ENCODE measurements at regions not wholly inside any gene's neighbourhood (a gene's known extent, or its start where the extent isn't known, plus 50 kb on each side); places are given as distances from the start of the nearest gene placed in this dataset.
A peak's percentile ranks its signal among the peaks of the same experiment; 100 is the strongest.

DNA sequence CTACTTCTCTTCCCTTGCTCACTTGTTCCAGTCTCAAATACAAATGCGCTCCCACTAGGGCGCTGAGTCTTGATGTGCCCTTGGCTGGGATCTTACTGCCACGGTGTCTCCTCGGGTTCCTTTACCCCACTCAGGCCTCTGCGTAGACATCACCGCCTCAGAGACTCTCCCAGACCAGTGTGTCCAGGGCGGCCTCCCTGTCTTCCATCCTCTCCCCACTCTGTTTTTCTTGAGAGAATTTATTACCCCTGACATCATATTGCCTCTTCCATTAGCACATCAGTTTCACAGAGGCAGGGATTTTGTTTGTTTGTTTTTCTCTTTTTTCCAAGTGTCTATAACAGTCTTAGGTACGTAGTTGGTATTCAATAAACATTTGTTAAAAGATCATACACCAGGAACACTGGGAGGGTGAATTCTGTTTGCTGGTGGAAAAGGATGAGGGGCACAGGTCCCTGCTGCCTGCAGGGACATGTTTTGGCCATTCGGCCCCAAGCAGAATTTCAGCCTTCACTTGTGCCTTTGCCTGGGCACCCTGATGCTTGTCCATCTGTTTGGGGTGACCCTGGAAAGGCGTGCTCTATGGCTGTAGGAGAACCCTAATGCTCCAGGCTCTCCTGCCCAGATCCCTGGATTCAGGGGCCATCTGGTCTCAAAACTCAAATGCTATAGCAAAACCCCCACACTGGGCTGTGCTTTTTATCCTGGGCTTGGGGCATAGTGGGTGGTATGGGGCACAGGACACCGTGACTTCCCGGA lies 55.0 kb downstream of the RPL37A start:
- no peak for DNase-seq

DNA sequence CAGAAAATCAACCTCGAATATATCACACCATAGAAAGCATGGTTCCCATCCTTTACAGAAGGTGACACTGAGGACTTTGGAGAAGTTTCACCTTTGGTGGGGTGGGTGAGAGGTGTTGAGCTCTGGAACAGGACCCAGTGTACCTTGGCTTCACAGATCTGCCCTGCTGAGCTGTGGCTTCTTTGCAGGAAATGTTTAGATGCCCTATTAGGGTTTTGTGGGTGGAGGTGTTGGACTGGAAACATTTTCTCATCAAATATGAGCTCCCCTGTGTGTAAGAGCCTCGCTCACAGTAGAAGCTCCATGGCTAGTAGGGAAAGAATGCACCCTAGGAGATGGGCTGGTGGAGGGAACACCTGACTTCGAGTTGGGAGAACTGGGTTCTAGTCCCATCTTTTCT lies 55.6 kb downstream of the RPL37A start:
- DNase-seq = peak; percentile 39

DNA sequence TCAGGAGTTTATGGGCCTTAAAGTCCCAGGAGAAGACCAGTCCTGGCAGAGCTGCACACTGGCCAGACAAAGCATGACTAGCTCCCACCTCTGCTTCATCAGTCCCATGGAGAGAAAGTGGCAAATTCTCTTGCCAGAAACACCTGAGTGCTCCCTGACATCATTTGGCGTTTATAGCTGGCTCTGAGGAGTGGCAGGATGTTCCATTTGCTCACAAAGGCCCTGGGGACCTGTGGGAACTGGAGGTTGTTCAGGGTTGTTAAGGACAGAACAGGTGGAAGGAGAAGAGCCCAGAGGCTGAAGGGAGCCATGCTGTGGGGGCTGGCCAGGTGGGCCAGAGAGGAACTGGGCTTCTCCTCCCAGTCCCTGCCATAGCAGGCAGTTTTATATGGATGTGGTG lies 56.1 kb downstream of the RPL37A start:
- DNase-seq = no peak

GRCh38 chr2:216555274-216555673 lies 56.6 kb downstream of the RPL37A start:
- no peak for DNase-seq

- DNase-seq = no peak
These were observed 57.6 kb downstream of the RPL37A start for GRCh38 chr2:216556202-216556601.

- DNase-seq = no peak
These were observed 58.8 kb downstream of the RPL37A start for GRCh38 chr2:216557413-216557812.

DNA sequence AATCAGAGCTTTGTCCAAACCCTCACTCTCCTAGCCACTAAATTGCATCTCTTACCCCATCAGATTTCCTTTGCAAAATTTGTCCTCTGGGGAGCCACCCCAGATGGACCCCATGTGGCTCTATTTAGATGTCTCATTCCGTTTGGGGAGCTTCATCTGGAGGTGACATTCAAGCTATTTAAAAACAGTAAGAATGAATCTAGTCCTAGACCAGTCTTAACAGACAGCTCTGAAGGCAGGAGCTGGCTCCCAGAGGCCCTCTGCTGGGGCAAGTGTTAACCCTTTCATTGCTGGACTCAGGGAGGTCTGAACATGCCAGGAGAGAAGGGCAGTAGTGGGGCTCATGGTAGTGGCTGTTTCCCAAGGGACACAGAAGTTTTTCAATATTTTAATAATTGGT lies 59.2 kb downstream of the RPL37A start:
- no peak for DNase-seq

DNA sequence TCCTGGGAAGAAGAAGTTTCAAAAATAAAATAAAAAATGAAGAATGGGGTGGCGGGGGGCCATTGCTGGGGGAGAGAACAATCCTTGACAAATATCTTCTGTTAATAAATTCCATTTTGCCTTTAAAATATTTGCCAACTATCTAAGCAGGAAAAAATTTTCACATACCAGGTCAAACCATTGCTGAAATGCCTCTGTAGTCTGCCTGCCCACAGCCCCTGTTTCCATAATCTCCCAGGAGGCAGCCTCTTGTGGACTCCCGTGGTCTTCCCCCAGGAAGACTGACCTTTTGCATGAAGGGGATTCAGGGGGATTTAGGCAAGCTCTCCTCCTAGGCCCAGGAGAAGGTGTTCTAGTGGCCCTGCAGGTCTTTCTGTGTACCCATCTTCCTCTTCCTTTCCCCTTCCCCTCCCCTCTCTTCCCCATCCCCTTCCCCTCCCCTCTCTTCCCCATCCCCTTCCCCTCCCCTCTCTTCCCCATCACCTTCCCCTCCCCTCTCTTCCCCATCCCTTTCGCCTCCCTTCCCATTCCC lies 61.0 kb downstream of the RPL37A start:
- DNase-seq = no peak

- DNase-seq = no peak
These were observed 62.2 kb downstream of the RPL37A start for GRCh38 chr2:216560838-216561270.

DNA sequence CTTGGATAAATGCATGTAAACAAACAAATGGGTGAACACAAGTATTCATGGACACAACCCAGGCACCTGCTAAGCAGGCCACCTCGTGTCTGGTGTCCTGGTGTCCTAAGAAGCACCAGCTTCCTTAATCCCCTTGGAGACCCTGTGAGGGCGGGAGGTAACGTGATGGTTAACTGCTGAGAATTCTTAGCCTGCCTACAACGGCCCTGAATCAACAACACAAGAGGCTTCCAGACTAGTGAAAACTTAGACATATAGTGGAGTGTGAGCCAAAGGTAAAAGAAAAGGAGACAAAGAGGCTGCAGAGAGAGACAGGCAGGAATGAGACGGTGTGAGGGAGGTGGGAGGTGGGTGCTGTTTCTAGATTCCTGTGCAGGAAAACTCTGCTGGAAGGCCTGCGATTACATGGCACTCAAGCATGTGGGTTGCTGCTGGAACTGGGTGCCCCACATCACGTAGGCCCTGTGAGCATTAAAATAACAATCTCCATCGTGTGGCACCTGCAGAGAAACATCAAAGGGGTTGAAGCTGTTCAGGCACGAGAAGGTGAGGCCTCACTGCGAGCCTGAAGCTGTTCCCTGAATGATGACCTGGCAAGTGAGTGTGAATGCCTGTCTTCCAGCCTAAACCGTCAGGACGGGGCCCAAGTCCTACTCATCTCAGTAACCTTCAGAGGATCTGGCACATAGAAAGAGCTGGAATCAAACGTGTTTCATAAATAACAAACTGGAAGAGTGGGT lies 64.2 kb downstream of the RPL37A start:
- DNase-seq = no peak

- DNase-seq = no peak
These were observed 65.0 kb downstream of the RPL37A start for GRCh38 chr2:216563646-216564045.

- DNase-seq = no peak
These were observed 66.0 kb downstream of the RPL37A start for GRCh38 chr2:216564611-216565010.

GRCh38 chr2:216565956-216566355 lies 67.3 kb upstream of the IGFBP2 start:
- DNase-seq = no peak

DNA sequence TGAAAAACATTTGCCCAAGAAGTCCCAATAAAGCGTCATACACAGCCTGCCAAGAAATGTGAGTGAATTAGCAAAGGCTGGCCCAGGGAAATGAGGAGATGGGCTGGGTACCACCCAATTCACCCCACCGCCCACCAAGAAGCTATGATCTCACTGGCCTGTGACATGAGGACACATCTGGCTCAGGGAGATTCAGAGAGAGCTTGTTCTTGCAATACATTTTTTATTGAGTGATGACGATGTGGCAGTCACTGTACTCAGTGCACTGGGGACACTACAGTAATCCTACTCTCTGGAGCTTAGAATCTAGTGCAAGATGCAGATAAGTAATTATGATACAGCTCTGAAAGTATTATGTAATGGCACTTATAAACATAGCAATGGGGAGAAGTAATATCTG lies 64.6 kb upstream of the IGFBP2 start:
- no peak for DNase-seq

DNA sequence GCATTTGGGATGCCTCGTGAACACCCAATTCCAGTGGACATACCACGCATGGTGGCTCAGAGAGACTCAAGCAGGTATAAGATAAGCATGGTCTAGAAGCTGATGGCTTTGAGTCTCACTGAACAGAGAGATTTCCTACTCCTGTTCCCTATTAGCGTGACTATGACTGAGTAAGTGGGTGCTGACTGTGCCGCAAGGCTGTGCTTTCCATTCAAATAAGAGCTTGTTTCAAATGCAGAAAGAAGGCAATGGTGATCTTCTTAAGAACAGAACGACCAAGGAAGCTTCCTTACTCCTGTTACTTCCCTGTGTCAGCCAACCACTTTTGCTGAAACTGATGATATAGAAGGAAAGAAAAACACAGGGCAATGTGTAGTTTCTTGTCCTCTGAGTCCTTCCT lies 63.5 kb upstream of the IGFBP2 start:
- no peak for DNase-seq

- DNase-seq = no peak
These were observed 62.9 kb upstream of the IGFBP2 start for GRCh38 chr2:216570357-216570756.

DNA sequence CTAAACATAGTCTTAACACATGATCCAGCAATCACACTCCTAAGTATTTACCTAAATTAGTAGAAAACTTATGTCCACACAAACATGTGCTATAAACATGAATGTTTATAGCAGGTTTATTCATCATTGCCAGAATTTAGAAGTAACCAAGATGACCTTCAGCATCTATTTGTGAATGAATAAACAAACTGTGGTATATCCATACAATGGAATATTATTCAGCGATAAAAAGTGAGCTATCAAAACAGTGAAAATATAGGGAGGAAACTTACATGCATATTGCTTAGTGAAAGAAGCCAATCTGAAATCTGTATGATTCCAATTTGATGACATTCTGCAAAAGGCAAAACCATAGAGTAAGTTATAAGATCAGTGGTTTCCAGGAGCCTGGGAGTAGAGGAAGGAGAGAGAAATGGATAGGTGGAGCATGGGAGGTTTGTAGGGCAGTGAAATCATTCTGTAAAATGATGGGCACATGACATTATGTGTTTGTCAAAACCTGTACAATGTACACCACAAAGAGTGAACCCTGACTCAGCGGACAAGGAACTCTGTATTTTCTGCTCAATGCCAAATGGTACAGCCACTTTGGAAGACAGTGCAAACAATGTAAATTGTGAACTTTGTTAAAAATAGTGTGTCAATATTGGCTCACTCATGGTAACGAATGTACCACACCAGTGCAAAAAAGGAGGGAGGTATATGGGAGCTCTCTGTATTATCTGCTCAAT lies 61.9 kb upstream of the IGFBP2 start:
- DNase-seq = no peak

DNA sequence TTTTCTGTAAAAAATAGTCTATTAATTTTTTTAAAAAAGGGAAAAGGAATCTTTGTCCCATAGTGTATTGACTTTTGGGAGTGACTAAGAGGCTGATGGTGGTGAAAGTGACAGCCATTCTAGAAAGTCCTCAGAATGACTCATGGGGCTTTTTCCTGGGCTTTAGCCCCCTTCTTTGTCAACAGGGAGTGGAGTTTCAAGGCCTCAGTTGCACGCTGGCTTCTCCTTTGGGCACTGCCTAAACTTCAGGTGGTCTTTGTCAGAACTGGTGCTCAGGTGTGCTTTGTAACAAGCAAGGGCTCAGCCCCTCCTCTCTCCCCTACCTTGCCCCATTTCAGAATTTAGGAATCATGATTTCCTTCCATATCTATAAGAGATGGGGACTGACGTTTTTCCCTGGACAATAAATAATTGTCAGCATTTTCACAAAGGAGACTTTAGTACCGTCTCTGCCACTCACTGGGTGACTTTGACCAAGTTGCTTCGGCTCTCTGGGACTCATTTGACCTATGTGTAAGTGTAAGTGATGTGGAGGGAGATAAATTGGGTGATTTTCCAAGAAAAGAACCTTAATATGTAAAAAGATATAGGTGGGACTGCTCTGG lies 61.2 kb upstream of the IGFBP2 start:
- no peak for DNase-seq

DNA sequence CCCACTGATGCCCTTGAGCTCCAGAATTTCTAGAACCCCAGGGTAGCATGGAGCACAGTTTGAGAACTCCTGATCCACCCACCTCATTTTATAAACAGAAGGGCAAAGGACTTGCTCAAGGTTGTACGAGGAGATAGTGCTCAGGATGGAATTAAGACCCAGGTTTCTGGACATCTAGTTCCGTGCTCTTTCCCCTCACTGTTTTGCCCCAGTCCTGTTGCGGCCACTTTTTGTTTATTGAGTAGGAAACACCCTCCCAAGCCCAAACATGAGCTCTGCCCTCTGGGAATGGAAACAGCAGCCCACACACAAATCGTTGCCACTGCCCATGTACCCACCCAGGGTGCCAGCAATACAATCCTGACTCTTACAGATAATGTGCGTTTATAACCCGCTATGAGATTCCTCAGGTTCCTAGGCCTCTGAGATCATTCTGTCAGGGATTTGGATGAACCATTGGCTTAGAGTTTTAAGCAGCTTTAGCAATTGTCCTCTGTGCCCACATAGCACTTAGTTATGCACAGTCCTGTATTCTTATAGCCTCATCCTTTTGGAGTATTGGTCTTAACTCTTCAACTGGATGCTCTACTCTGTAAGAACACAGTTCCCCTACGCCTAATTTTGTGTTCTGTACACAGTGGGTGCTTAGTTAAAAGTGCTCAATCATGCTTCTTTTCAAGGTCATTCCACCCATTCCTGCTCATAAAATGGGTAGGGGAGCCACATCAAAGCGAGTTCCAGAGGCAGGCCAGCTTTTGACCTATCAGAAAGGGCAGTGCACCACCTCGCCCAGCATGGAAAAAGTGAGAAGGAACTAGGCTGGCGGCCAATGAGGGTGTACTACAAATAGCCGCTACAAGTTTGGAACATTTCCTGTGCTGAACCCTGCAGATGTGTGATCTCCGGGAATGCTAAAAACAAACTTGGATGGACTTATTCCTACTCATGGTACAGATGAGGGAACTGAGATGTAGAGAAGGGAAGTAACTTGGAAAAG lies 60.3 kb upstream of the IGFBP2 start:
- no peak for DNase-seq

GRCh38 chr2:216574046-216574445 lies 59.2 kb upstream of the IGFBP2 start:
- no peak for DNase-seq

GRCh38 chr2:216574586-216574985 lies 58.6 kb upstream of the IGFBP2 start:
- no peak for DNase-seq

DNA sequence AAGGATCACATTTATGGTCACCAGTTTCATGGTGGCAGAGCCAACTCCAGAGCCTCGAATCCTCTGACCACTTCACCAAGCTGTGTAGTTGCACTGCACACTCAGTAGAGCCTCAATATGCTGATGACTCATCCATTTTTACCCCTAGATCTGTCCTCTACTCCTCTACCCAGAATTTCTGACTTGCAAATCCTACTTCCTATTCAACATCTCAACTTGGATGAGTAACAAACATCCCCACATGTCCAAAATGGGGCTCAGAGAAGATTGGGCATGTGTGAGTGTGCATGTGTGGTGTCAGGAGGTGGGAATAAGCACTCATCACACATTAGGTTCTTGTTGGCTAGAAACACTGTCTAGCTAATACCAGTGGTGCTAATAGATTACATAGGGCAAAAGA lies 57.8 kb upstream of the IGFBP2 start:
- no peak for DNase-seq

Measured in CD4-positive, alpha-beta T cell treated with Interleukin-17A for 1 hour (primary cell).